Erythroblast (primary cell): ENCODE measurements at regions not wholly inside any gene's neighbourhood (a gene's known extent, or its start where the extent isn't known, plus 50 kb on each side); places are given as distances from the start of the nearest gene placed in this dataset.

Experiments
- GATA1 ChIP-seq: IDR thresholded peaks from 2 replicates; pipeline ENCODE4 v1.6.1; 2011; ENCODE audit warnings: low read depth, mild to moderate bottlenecking, control low read depth, low read length, moderate library complexity
- POLR2A ChIP-seq: IDR thresholded peaks from 2 replicates; pipeline ENCODE4 v1.6.1; 2011; ENCODE audit warnings: mild to moderate bottlenecking, low read length

DNA sequence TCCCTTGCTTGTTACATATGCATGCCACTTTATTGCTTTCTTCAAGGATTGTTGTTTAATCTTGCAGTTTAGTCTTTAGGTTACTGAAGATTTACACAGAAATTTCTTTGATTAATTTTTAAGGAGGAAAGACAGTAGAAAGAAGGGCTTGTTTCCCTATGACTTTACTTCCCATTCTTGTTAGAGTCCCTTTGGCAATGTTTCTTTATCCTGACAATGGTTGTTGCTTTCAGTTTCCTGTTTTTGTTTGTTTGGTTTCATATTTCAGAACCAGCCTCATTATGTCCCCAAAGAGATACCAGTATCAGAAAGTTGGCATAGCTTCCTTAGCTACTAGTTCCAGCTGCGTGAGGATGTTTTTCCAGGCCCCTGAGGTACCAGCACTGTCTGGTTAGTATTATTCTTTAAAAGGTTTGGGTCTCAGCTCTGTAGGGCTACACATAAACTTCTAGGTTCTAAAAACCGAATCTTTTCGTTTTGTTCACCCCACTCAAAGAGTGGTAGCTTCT is 61.3 kb upstream of the UNC5C start:
- TF ChIP-seq POLR2A (no peak), GATA1 (no peak)
